BLaER1 (cell line): ENCODE measurements at regions not wholly inside any gene's neighbourhood (a gene's known extent, or its start where the extent isn't known, plus 50 kb on each side); places are given as distances from the start of the nearest gene placed in this dataset.

Experiments
- H3K27ac ChIP-seq: shearing (Covaris generic); formaldehyde crosslinking; 2 replicates; pipeline ENCODE4 v1.8.1; 2022
- H3K27me3 ChIP-seq: shearing (Covaris generic); formaldehyde crosslinking; 2 replicates; pipeline ENCODE4 v1.8.1; 2022
- H3K36me3 ChIP-seq: shearing (Covaris generic); formaldehyde crosslinking; 2 replicates; pipeline ENCODE4 v1.8.1; 2022
- H3K4me1 ChIP-seq: shearing (Covaris generic); formaldehyde crosslinking; 2 replicates; pipeline ENCODE4 v1.8.1; 2022
- H3K4me2 ChIP-seq: shearing (Covaris generic); formaldehyde crosslinking; 2 replicates; pipeline ENCODE4 v1.8.1; 2022
- H3K4me3 ChIP-seq: shearing (Covaris generic); formaldehyde crosslinking; 2 replicates; pipeline ENCODE4 v1.8.1; 2022
- H3K9ac ChIP-seq: shearing (Covaris generic); formaldehyde crosslinking; 2 replicates; pipeline ENCODE4 v1.8.1; 2022
- H3K9me3 ChIP-seq: shearing (Covaris generic); formaldehyde crosslinking; 2 replicates; pipeline ENCODE4 v1.8.1; 2022
- H4K20me1 ChIP-seq: shearing (Covaris generic); formaldehyde crosslinking; 2 replicates; pipeline ENCODE4 v1.8.1; 2022
- Cebpa-rat ChIP-seq: shearing (Covaris generic); IDR thresholded peaks from 2 replicates; pipeline ENCODE4 v1.8.1; 2022

- Histone ChIP-seq H3K4me2 (peak overlapping the region; percentile 36), H4K20me1 (no peaks in the 10 kb centered on the region), H3K9ac (no peak overlapping the region), H3K9me3 (peaks cover 24% of the 10 kb centered on the region), H3K4me3 (no peak overlapping the region), H3K36me3 (no peaks in the 10 kb centered on the region), H3K27me3 (no peaks in the 10 kb centered on the region), H3K27ac (0 out of 2 replicates have a peak overlapping the region, but pooled peaks have one; percentile 44), H3K4me1 (peaks cover 57% of the 10 kb centered on the region)
- no peak for TF ChIP-seq Cebpa-rat
Observed at GRCh38 chrX:40207626-40208025, 109.9 kb upstream of the BCOR start.

GRCh38 chrX:40205471-40205870, 107.7 kb upstream of the BCOR start:
- Histone ChIP-seq H3K4me1 (peaks cover 79% of the 10 kb centered on the region), H3K4me3 (no peak overlapping the region), H3K27ac (no peak overlapping the region), H3K9me3 (peaks cover 6% of the 10 kb centered on the region; the same call in 1 of the 2 replicates), H3K9ac (no peak overlapping the region), H3K4me2 (peak overlapping the region; percentile 70), H3K36me3 (no peaks in the 10 kb centered on the region), H4K20me1 (no peaks in the 10 kb centered on the region), H3K27me3 (no peaks in the 10 kb centered on the region)
- TF ChIP-seq Cebpa-rat: no peak

- H3K4me3 ChIP-seq: no peak overlapping the region
- no peak for TF ChIP-seq Cebpa-rat
- no peaks in the 10 kb centered on the region for H3K36me3 ChIP-seq
- H3K9ac ChIP-seq: no peak overlapping the region
- H3K9me3 ChIP-seq: no peaks in the 10 kb centered on the region
- H3K4me2 ChIP-seq: peak overlapping the region; percentile 70
- H3K4me1 ChIP-seq: peaks cover 64% of the 10 kb centered on the region
- no peaks in the 10 kb centered on the region for H4K20me1 ChIP-seq
- H3K27ac ChIP-seq: peak overlapping the region; percentile 66; the same call in 1 of the 2 replicates
- no peaks in the 10 kb centered on the region for H3K27me3 ChIP-seq
Observed at GRCh38 chrX:40202456-40202855, 104.7 kb upstream of the BCOR start.

- TF ChIP-seq Cebpa-rat: no peak
- Histone ChIP-seq H3K4me3 (no peak overlapping the region), H3K4me2 (peak overlapping the region; percentile 70), H3K9ac (no peak overlapping the region), H3K27me3 (no peaks in the 10 kb centered on the region), H3K36me3 (no peaks in the 10 kb centered on the region), H3K27ac (peak overlapping the region; percentile 42), H3K4me1 (peaks cover 57% of the 10 kb centered on the region), H3K9me3 (no peaks in the 10 kb centered on the region), H4K20me1 (no peaks in the 10 kb centered on the region)
Observed at GRCh38 chrX:40201329-40201885, 103.6 kb upstream of the BCOR start.

GRCh38 chrX:40199704-40200103, 101.9 kb upstream of the BCOR start:
- no peak overlapping the region for H3K4me3 ChIP-seq
- H3K27me3 ChIP-seq: no peaks in the 10 kb centered on the region
- no peak overlapping the region for H3K27ac ChIP-seq
- no peaks in the 10 kb centered on the region for H3K36me3 ChIP-seq
- no peak overlapping the region for H3K4me2 ChIP-seq
- peaks cover 42% of the 10 kb centered on the region for H3K4me1 ChIP-seq
- TF ChIP-seq Cebpa-rat: no peak
- no peaks in the 10 kb centered on the region for H3K9me3 ChIP-seq
- H3K9ac ChIP-seq: no peak overlapping the region
- H4K20me1 ChIP-seq: no peaks in the 10 kb centered on the region

GRCh38 chrX:40197071-40197470, 99.3 kb upstream of the BCOR start:
- Histone ChIP-seq H3K27me3 (no peaks in the 10 kb centered on the region), H3K9me3 (no peaks in the 10 kb centered on the region), H3K4me2 (no peak overlapping the region), H3K9ac (no peak overlapping the region), H3K4me3 (no peak overlapping the region), H3K36me3 (no peaks in the 10 kb centered on the region), H4K20me1 (no peaks in the 10 kb centered on the region), H3K27ac (no peak overlapping the region), H3K4me1 (peaks cover 16% of the 10 kb centered on the region)
- no peak for TF ChIP-seq Cebpa-rat

GRCh38 chrX:40195368-40195767, 97.6 kb upstream of the BCOR start:
- H3K4me2 ChIP-seq: no peak overlapping the region
- no peaks in the 10 kb centered on the region for H3K27me3 ChIP-seq
- H3K4me3 ChIP-seq: no peak overlapping the region
- H4K20me1 ChIP-seq: no peaks in the 10 kb centered on the region
- H3K27ac ChIP-seq: no peak overlapping the region
- no peaks in the 10 kb centered on the region for H3K36me3 ChIP-seq
- no peaks in the 10 kb centered on the region for H3K4me1 ChIP-seq
- no peaks in the 10 kb centered on the region for H3K9me3 ChIP-seq
- no peak overlapping the region for H3K9ac ChIP-seq
- TF ChIP-seq Cebpa-rat: no peak

- TF ChIP-seq Cebpa-rat: no peak
- no peaks in the 10 kb centered on the region for H3K27me3 ChIP-seq
- H3K4me2 ChIP-seq: no peak overlapping the region
- H3K9me3 ChIP-seq: no peaks in the 10 kb centered on the region
- no peak overlapping the region for H3K9ac ChIP-seq
- H3K4me3 ChIP-seq: no peak overlapping the region
- H3K27ac ChIP-seq: no peak overlapping the region
- H3K4me1 ChIP-seq: no peaks in the 10 kb centered on the region
- H3K36me3 ChIP-seq: no peaks in the 10 kb centered on the region
- no peaks in the 10 kb centered on the region for H4K20me1 ChIP-seq
Observed at GRCh38 chrX:40192196-40192595, 94.4 kb upstream of the BCOR start.

- TF ChIP-seq Cebpa-rat: no peak
- H3K4me1 ChIP-seq: no peaks in the 10 kb centered on the region
- no peak overlapping the region for H3K27ac ChIP-seq
- H3K4me3 ChIP-seq: no peak overlapping the region
- H3K27me3 ChIP-seq: no peaks in the 10 kb centered on the region
- H3K9me3 ChIP-seq: peaks cover 22% of the 10 kb centered on the region
- H4K20me1 ChIP-seq: no peaks in the 10 kb centered on the region
- H3K9ac ChIP-seq: no peak overlapping the region
- no peaks in the 10 kb centered on the region for H3K36me3 ChIP-seq
- H3K4me2 ChIP-seq: no peak overlapping the region
Observed at GRCh38 chrX:40189637-40190036, 91.9 kb upstream of the BCOR start.

- H3K9me3 ChIP-seq: peaks cover 29% of the 10 kb centered on the region
- H3K4me2 ChIP-seq: no peak overlapping the region
- TF ChIP-seq Cebpa-rat: no peak
- H3K27me3 ChIP-seq: no peaks in the 10 kb centered on the region
- H3K27ac ChIP-seq: no peak overlapping the region
- no peak overlapping the region for H3K9ac ChIP-seq
- no peak overlapping the region for H3K4me3 ChIP-seq
- no peaks in the 10 kb centered on the region for H3K4me1 ChIP-seq
- no peaks in the 10 kb centered on the region for H4K20me1 ChIP-seq
- no peaks in the 10 kb centered on the region for H3K36me3 ChIP-seq
Observed at GRCh38 chrX:40188573-40189417, 91.0 kb upstream of the BCOR start.
